Activated naive CD4-positive, alpha-beta T cell (primary cell): ENCODE measurements at regions not wholly inside any gene's neighbourhood (a gene's known extent, or its start where the extent isn't known, plus 50 kb on each side); places are given as distances from the start of the nearest gene placed in this dataset.
"Not testable (repeated sequence)": the region's sequence is repeated elsewhere in the genome, so short reads cannot be mapped to it uniquely, and the experiment has no call there.

Experiments used
- DNase-seq, 4 experiments: peaks; one replicate each; lab custom pipeline; 2025; lab: John Stamatoyannopoulos, UW

GRCh38 chr12:116687888-116688287 lies 50.0 kb downstream of the SPRING1 start:
- peak in 1 of 4 experiments; percentile 23 for DNase-seq

- no peak for DNase-seq
Observed at GRCh38 chr12:116684891-116685290, 53.0 kb downstream of the SPRING1 start.

DNA sequence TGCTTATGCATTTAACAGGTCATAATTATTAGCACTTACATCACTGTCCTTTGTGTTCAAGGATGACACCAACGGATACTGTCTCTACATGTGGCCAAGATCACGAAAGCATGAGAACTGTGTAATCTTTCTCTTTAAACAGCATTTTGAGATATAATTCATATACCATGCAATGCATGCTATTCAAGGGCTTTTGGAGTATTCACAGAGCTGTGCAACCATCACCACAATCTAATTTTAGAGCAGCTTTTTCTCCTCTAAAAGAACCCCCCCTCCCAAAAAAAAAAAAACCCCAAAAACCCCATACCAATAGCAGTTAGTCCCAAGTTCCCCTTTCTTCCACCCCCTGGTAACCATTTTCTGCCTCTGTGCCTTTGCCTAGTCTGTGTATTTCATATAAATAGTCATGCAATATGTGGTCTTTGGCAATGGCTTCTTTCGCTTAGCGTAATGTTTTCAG lies 60.6 kb downstream of the SPRING1 start:
- no peak for DNase-seq

- no peak for DNase-seq
Observed at GRCh38 chr12:116675339-116676107, 62.3 kb downstream of the SPRING1 start.

GRCh38 chr12:116674643-116675183 lies 63.2 kb downstream of the SPRING1 start:
- no peak for DNase-seq

DNA sequence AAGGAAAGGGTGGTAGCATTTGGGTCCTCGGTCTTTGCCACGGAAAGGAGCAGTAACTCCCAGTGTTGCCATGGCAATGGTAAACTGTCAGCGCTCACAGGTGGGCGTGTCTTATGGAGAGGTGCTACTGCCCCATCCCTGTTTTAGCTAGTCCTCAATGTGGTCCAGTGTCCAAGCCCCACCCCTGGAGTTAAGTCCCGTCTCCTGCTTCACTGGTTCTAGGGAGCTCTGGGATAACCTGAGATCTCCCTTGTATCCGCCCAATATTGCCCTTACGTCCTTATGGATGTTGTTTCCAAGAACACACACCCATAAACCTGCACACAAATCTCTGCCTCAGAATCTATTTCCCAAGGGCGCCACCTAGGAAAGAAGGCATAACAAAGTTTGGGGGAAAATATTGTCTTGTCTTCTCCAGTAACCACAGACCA lies 64.2 kb downstream of the SPRING1 start:
- DNase-seq: no peak

DNA sequence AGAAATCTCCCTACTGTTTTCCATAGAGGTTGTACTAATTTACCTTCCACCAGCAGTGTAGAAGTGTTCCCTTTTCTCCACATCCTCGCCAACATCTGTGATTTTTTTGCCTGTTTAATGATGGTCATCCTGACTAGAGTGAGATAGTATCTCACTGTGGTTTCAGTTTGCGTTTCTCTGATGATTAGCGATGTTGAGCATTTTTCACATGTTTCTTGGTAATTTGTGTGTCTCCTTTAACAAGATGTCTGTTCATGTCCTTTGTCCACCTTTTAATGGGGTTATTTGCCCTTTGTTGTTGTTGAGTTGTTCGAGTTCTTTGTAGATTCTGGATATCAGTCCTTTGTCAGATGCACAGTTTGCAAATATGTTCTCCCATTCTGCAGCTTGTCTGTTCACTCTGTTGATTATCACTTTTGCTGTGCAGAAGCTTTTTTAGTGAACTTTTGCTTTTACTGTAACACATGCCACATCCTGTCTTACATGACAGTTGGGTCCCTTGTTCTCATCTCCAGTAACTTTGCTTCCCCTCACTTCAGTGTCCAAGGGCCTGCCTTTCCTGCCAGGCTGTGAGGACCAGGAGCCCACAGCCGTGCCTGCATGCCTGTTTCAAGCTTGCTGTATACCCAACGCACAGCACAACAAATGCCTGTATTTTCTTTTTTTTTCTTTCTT lies 64.9 kb downstream of the SPRING1 start:
- peak in 1 of 4 experiments; percentile 6 for DNase-seq

DNA sequence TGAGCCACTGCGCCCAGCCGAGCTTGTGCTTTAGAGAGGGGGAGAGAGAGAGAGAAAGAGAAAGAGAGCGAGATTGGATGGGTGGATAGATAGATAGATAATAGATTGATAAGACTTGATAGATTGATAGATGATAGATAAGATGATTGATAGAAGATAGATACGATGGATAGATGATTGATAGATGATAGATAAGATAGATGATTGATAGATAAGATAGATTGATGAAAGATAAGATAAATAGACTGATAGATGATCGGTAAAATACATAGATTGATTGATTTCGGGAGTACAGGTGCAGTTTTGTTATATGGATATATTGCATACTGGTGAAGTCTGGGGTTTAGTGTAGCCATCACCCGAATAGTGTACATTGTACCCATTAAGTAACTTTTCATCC lies 65.9 kb downstream of the SPRING1 start:
- no peak for DNase-seq

DNA sequence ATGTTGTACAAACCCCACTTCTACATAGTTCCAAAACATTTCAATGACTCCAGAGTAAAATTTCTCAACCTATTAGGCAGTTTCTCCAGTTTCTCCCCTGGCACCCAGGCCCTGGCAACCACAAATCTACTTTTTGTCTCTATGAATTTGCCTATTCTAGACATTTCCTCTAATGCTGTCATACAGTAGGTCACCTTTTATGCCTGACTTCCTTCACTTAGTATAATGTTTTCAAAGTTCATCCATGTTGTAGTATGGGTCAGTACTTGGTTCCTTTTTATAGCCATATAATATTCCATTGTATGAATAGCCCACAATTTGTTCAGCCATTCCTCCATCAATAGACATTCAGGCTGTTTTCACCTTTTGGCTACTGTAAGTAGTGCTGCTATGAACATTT lies 67.0 kb downstream of the SPRING1 start:
- no peak for DNase-seq

DNA sequence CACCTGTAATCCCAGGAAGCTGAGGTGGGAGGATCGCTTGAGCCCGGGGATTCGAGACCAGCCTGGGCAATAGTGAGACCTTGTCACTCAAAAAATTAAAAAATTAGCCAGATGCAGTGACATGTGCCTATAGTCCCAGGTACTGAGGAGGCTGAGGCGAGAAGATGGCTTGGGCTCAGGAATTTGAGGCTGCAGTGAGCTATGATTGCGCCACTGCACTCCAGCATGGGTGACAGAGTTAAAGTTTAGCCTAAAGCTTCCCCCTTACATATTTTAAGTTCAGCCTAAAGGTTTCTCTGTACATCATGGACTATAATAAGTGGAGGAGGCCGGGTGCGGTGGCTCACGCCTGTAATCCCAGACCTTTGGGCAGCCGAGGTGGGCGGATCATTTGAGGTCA lies 70.1 kb downstream of the SPRING1 start:
- DNase-seq: no peak

DNA sequence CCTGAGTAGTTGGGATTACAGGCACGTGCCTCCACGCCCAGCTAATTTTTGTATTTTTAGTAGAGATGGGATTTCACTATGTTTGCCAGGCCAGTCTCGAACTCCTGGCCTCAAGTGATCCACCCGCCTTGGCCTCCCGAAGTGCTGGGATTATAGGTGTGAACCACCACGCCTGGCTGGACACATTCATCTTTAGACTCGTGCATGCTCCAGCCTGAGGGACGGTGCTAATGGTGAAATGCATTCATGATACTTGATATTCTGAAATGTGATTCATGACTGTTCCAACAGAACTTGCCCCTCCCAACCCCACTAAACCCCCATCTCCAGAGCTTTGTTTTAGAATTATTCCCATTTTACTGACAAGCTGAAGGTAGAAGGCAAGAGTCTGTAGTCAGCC lies 71.0 kb downstream of the SPRING1 start:
- not testable (repeated sequence) for DNase-seq

GRCh38 chr12:116666305-116666673 lies 71.6 kb downstream of the SPRING1 start:
- no peak for DNase-seq

GRCh38 chr12:116665666-116666304 lies 72.1 kb downstream of the SPRING1 start:
- DNase-seq: no peak

GRCh38 chr12:116664085-116664484 lies 73.8 kb downstream of the SPRING1 start:
- no peak for DNase-seq

- DNase-seq: no peak
Observed at GRCh38 chr12:116662612-116663144, 75.2 kb downstream of the SPRING1 start.

DNA sequence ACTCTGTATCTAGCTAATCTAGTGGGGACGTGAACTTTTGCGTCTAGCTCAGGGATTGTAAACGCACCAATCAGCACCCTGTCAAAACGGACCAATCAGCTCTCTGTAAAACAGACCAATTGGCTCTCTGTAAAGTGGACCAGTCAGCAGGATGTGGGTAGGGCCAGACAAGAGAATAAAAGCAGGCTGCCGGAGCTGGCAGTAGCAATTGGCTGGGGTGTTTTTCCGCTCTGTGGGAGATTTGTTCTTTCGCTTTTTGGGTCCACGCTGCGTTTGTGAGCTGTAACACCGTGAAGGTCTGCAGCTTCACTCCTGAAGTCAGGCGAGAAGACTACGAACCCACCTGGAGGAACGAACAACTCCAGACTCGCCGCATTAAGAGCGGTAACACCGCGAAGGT lies 76.5 kb downstream of the SPRING1 start:
- DNase-seq: no peak

GRCh38 chr12:116660740-116661139 lies 77.1 kb downstream of the SPRING1 start:
- not testable (repeated sequence) for DNase-seq

GRCh38 chr12:116659771-116660481 lies 77.9 kb downstream of the SPRING1 start:
- no peak for DNase-seq

DNA sequence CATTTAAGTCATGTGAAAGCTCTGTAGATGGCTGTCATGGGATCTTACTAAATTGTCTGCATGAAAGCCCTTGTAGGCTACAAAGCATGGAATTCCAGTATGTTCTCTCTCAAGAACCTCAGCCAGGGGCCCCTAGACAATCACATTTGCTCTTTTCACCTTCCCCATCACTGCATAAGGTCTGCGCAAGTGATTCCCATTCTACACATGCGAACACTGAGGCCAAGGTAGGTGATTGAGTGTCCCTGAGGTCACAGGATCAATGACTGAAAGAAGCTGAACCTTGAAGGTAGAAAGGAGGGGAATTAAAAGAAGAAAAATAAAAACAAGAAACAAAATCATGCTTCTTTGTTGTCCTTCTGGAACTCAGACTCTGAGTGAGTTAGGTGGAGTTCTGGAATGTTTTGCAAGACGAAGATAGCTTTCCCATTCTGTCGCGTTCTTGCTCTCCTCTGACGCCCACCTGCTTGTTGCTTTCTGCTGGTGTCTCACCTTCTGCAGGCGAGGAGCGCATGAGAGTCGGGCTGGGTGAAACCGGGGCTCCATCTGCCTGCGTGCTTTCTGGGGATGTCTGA lies 79.9 kb downstream of the SPRING1 start:
- DNase-seq: no peak

DNA sequence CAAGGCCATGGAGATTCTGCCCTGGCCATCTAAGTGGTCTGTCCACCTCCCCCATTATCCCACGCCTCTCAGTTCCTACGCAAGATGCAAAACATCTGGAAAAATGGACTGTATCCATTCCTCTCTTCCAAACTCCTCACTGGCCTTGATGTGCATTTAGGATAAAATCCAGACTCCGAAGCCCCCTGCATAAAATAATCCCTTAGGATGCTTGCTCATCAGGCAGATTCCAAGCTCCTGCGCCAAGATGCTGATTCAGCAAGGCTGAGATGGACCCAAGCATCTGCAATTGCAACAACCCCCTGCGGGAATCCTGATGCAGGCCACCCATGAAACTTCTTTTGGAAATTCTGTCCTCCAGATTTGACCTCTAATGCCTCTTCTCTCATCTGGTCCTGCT lies 81.6 kb downstream of the SPRING1 start:
- no peak for DNase-seq

GRCh38 chr12:116654226-116654743 lies 83.6 kb downstream of the SPRING1 start:
- no peak for DNase-seq
